Heart right ventricle (tissue), 16 donors: ENCODE measurements at regions not wholly inside any gene's neighbourhood (a gene's known extent, or its start where the extent isn't known, plus 50 kb on each side); places are given as distances from the start of the nearest gene placed in this dataset.

Source experiments
- ATAC-seq, 8 donors: fragments of 200-7000 bp; cut with Tn5 transposase; one replicate each; pipeline ENCODE4 v1.9.1; 2020; ENCODE audit warnings: mild to moderate bottlenecking in 8 of 8, moderate library complexity in 8 of 8, moderate number of reproducible peaks in 1 of 8
- DNase-seq, 2 donors: peaks; one replicate each; pipeline ENCODE4 v3.0.0-alpha.2; 2020
- H3K27ac ChIP-seq, 10 donors: fragments of 200-600 bp; sonication (generic) in 2 of 10; one replicate each; pipeline versions ENCODE4 v1.5.0 to v1.8.0; 2020 to 2022; ENCODE audit warnings: mild to moderate bottlenecking in 3 of 10
- H3K27me3 ChIP-seq, 7 donors: fragments of 200-600 bp; one replicate each; pipeline ENCODE4 v1.8.0; 2021 to 2022; ENCODE audit warnings: mild to moderate bottlenecking in 2 of 7
- H3K36me3 ChIP-seq, 9 donors: fragments of 200-600 bp; sonication (generic) in 1 of 9; one replicate each; pipeline versions ENCODE4 v1.5.0 to v1.8.0; 2020 to 2022; ENCODE audit warnings: mild to moderate bottlenecking in 2 of 9
- H3K4me1 ChIP-seq, 9 donors: fragments of 200-600 bp; sonication (generic) in 1 of 9; one replicate each; pipeline versions ENCODE4 v1.5.0 to v1.8.0; 2020 to 2022; ENCODE audit warnings: mild to moderate bottlenecking in 4 of 9
- H3K4me3 ChIP-seq, 10 donors: fragments of 200-600 bp; sonication (generic) in 2 of 10; one replicate each; pipeline versions ENCODE4 v1.5.0 to v1.8.0; 2020 to 2022; ENCODE audit warnings: mild to moderate bottlenecking in 7 of 10, moderate library complexity in 2 of 10
- H3K9me3 ChIP-seq, 11 donors: fragments of 200-600 bp in 10 of 11; sonication (generic) in 2 of 11; one replicate each; pipeline versions ENCODE4 v1.5.0 to v1.8.0; 2013 to 2022; ENCODE audit warnings: mild to moderate bottlenecking in 2 of 11, control low read depth in 1 of 11, moderate library complexity in 1 of 11
- WGBS, 2 donors: extraction: QIAGEN DNeasy Blood & Tissue Kit; methylation state at CpG; one replicate each; pipeline ENCODE4 v1.1.7; 2013; ENCODE audit warnings: inconsistent platforms in 1 of 2; 5-methylcytosine and 5-hydroxymethylcytosine counted together
- intact Hi-C, 10 donors: fragments of 100-400 bp; cut with DNase I; formaldehyde crosslinking; loops; one replicate each; pipeline versions ENCODE4 v1.11.1 to v1.14.2; 2022
- TF ChIP-seq, protein P1 (sequence below), 9 donors: fragments of 200-600 bp; sonication (generic) in 2 of 9; IDR thresholded peaks; one replicate each; pipeline versions ENCODE4 v1.5.0 to v1.8.0; 2021 to 2022; ENCODE audit warnings: antibody characterized with exemption in 9 of 9, mild to moderate bottlenecking in 5 of 9, moderate library complexity in 1 of 9
- donor health status: Arrhythmogenic right ventricular cardiomyopathy.
- donor health status: ischemic (EF 13 %, LVEDD 7.1; RV severe dilation, severe dysfunction).
- donor health status: healthy with polysubstance abuse.
- donor health status: DM: no; HTN: yes; CAD: no.
- donor health status: DM: no; HTN: no; CAD: no.
- donor health status: ischemic (EF 25% LVEDD 6.9; RV normal size, moderate dysfunction).
- donor health status: ischemic (EF 25% LVEDD 5.7; RV mildly dilated, moderate dysfunction).
- donor health status: healthy.
- donor health status: DM: yes; HTN: yes; CAD: no.
- donor health status: Ischemic cardiomyopathy.
- donor health status: ischemic (EF 35%, LVEDD 5.7; RV mildly dilated, moderate dysfunction).
- donor health status: nonischemic (EF 11% LVEDD 7.7; RV severe dilation, severe dysfunction).
- donor health status: DM: yes; HTN: yes; CAD: no.
- donor health status: PGD.
- donor health status: ischemic (EF 29% LVEDD 5.4; RV normal size, mild dysfunction).
- donor health status: nonischemic (EF 23%, LVEDD 6.1; RV moderate dilation, normal function).

DNA sequence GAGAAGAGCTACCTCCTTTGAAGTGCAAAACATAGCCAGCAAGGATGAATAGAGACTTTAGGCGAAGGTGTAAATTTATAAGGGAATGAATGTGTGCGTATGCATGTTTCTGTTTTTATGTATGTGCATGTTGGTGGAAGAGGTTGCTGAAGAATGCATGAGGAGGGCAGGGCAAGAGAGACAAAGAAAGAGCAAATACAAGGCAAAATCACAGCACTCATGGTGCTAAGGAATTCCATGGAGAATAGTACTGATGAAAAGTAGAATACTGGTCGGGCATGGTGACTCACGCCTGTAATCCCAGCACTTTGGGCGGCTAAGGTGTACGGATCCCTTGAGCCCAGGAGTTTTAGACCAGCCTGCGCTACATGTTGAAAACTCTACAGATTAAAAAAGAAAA, 762.1 kb upstream of the PTPRD start:
- DNase-seq (no peak), ATAC-seq (no peak)
- intact Hi-C loops = no loop called here
- Histone ChIP-seq H3K4me1 (no peaks in the 10 kb centered on the region), H3K27me3 (no peaks in the 10 kb centered on the region), H3K4me3 (no peak overlapping the region), H3K9me3 (no peaks in the 10 kb centered on the region), H3K27ac (no peak overlapping the region), H3K36me3 (no peaks in the 10 kb centered on the region)
- TF ChIP-seq, protein P1, sequence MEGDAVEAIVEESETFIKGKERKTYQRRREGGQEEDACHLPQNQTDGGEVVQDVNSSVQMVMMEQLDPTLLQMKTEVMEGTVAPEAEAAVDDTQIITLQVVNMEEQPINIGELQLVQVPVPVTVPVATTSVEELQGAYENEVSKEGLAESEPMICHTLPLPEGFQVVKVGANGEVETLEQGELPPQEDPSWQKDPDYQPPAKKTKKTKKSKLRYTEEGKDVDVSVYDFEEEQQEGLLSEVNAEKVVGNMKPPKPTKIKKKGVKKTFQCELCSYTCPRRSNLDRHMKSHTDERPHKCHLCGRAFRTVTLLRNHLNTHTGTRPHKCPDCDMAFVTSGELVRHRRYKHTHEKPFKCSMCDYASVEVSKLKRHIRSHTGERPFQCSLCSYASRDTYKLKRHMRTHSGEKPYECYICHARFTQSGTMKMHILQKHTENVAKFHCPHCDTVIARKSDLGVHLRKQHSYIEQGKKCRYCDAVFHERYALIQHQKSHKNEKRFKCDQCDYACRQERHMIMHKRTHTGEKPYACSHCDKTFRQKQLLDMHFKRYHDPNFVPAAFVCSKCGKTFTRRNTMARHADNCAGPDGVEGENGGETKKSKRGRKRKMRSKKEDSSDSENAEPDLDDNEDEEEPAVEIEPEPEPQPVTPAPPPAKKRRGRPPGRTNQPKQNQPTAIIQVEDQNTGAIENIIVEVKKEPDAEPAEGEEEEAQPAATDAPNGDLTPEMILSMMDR (IDR thresholded peaks at IDR 0.05) = no peak
- 83 to 87% methylated on average over 7 of the region's 7 CpGs for WGBS, 2 donors

GRCh38 chr9:11402621-11403020, 789.8 kb upstream of the PTPRD start:
- H3K4me3 ChIP-seq = no peak overlapping the region
- intact Hi-C loops = no loop called here
- H3K36me3 ChIP-seq = no peaks in the 10 kb centered on the region
- TF ChIP-seq, protein P1 (IDR thresholded peaks at IDR 0.05) = no peak
- H3K4me1 ChIP-seq = no peaks in the 10 kb centered on the region
- no peak overlapping the region for H3K27ac ChIP-seq
- H3K9me3 ChIP-seq = peaks cover 0 to 96% (median 17%) of the 10 kb centered on the region in 11 donors
- H3K27me3 ChIP-seq = no peaks in the 10 kb centered on the region
- DNase-seq (no peak), ATAC-seq (no peak)

GRCh38 chr9:11414241-11414640, 801.4 kb upstream of the PTPRD start:
- H3K27ac ChIP-seq = no peak overlapping the region
- peaks cover 0 to 25% (median 0%) of the 10 kb centered on the region in 11 donors for H3K9me3 ChIP-seq
- H3K4me1 ChIP-seq = no peaks in the 10 kb centered on the region
- intact Hi-C loops = no loop called here
- TF ChIP-seq, protein P1 (IDR thresholded peaks at IDR 0.05) = no peak
- H3K36me3 ChIP-seq = no peaks in the 10 kb centered on the region
- 73 to 77% methylated on average over 4 of the region's 4 CpGs for WGBS, 2 donors
- H3K27me3 ChIP-seq = no peaks in the 10 kb centered on the region
- H3K4me3 ChIP-seq = no peak overlapping the region
- DNase-seq = no peak
- no peak for ATAC-seq

DNA sequence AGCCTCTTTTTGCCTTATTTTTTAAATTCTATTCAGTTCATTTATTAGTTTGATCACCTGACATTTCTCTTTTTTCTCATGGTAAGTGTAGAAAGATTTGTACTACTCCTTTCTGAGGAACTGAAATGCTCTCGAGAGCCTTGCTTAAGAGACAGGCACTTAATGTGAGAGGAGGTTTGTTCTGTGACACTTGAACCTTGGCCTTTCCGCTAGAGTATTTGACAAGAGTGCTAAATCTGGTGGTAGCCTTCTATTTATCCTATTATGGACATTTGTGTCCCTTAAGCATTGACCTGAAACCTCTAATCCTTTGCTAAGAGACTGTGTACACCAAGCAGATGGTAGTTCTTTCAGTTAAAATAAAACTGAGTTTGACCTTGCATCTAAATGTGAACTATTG, 805.0 kb upstream of the PTPRD start:
- intact Hi-C loops = no loop called here
- DNase-seq = no peak
- TF ChIP-seq, protein P1 (IDR thresholded peaks at IDR 0.05) = no peak
- no peak for ATAC-seq
- Histone ChIP-seq H3K9me3 (peaks cover 0 to 15% (median 0%) of the 10 kb centered on the region in 11 donors), H3K4me1 (no peaks in the 10 kb centered on the region), H3K4me3 (no peak overlapping the region), H3K27ac (no peak overlapping the region), H3K36me3 (no peaks in the 10 kb centered on the region), H3K27me3 (no peaks in the 10 kb centered on the region)
- WGBS, 2 donors = 55 to 73% methylated on average over 2 of the region's 2 CpGs

GRCh38 chr9:11431490-11431889, 818.7 kb upstream of the PTPRD start:
- WGBS, 2 donors = 75 to 79% methylated on average over 3 of the region's 3 CpGs
- no peak for ATAC-seq

More at GRCh38 chr9:11431490-11431889, 818.7 kb upstream of the PTPRD start:
- Histone ChIP-seq H3K4me3 (no peak overlapping the region), H3K27me3 (no peaks in the 10 kb centered on the region), H3K4me1 (no peaks in the 10 kb centered on the region), H3K36me3 (no peaks in the 10 kb centered on the region), H3K9me3 (peaks cover 0 to 5% (median 0%) of the 10 kb centered on the region in 11 donors), H3K27ac (no peak overlapping the region)
- intact Hi-C loops = no loop called here
- TF ChIP-seq, protein P1 (IDR thresholded peaks at IDR 0.05) = no peak
- DNase-seq = no peak
